Activated T-helper 17 cell treated with anti-CD3 and anti-CD28 coated beads, Interleukin-2, amount 50 U/mL, for 72 hours (primary cell): ENCODE measurements at regions not wholly inside any gene's neighbourhood (a gene's known extent, or its start where the extent isn't known, plus 50 kb on each side); places are given as distances from the start of the nearest gene placed in this dataset.

Experiments
- ATAC-seq: fragments of 150-1000 bp; cut with Tn5 transposase; replicated peaks from 2 replicates; pipeline ENCODE4 v1.10.0; 2021; ENCODE audit warnings: mild to moderate bottlenecking, moderate library complexity
- H3K27ac Mint-ChIP-seq: one replicate; pipeline ENCODE4 v1.8.0; 2022; ENCODE audit warnings: mixed read lengths
- H3K27me3 Mint-ChIP-seq: one replicate; pipeline ENCODE4 v1.8.0; 2022; ENCODE audit warnings: mixed read lengths
- H3K36me3 Mint-ChIP-seq: one replicate; pipeline ENCODE4 v1.8.0; 2022; ENCODE audit warnings: low read depth, mild to moderate bottlenecking, mixed read lengths
- H3K4me1 Mint-ChIP-seq: one replicate; pipeline ENCODE4 v1.8.0; 2022; ENCODE audit warnings: mixed read lengths
- H3K4me3 Mint-ChIP-seq: one replicate; pipeline ENCODE4 v1.8.0; 2022; ENCODE audit warnings: mild to moderate bottlenecking, mixed read lengths
- H3K9me3 Mint-ChIP-seq: one replicate; pipeline ENCODE4 v1.8.0; 2022; ENCODE audit warnings: mixed read lengths

DNA sequence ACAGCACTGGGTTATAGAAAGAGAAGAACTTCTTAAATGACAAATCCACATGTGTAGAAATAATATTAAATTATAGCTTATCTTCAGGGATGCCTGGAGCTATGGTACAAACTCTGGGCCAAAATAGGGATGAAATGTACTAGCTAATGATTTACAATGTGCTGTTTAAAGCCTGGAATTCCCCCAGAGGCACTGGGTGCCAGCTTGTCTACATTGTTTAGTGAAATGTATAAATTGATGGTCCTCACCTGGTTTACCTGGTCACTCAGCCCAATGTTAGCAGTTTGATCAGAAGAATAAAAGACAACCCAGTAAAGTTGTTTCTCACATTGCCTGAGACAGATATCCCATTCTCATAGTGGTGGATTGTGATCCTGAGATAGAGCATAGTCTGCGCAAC, 597.2 kb downstream of the DIAPH3 start:
- no peak overlapping the region for H3K27ac Mint-ChIP-seq
- H3K27me3 Mint-ChIP-seq: peaks cover 12% of the 10 kb centered on the region
- no peaks in the 10 kb centered on the region for H3K4me1 Mint-ChIP-seq
- no peaks in the 10 kb centered on the region for H3K36me3 Mint-ChIP-seq
- H3K9me3 Mint-ChIP-seq: peaks cover 13% of the 10 kb centered on the region
- no peak for ATAC-seq
- H3K4me3 Mint-ChIP-seq: no peak overlapping the region

DNA sequence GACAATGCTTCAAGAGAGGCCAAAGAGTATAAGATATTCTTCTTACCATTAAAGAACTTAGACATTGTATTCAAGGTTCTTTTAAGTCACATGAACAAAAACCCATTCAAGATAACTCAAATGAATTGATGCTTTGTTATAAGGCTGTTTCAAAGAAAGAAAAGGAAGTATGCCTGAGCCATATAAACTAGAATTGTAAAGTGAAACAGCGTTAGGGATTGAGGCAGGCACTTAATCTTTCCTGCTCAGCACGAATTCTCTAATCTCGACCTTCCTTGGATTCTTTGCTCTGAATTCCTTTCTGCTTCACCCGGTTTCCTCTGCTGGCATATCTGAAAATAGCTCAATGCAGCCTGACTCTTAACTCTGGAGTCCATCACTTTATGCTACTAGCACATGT, 595.4 kb downstream of the DIAPH3 start:
- Mint-ChIP-seq H3K27ac (no peak overlapping the region), H3K36me3 (no peaks in the 10 kb centered on the region), H3K9me3 (no peaks in the 10 kb centered on the region), H3K4me3 (no peak overlapping the region), H3K4me1 (no peaks in the 10 kb centered on the region), H3K27me3 (peaks cover 17% of the 10 kb centered on the region)
- ATAC-seq: no peak

DNA sequence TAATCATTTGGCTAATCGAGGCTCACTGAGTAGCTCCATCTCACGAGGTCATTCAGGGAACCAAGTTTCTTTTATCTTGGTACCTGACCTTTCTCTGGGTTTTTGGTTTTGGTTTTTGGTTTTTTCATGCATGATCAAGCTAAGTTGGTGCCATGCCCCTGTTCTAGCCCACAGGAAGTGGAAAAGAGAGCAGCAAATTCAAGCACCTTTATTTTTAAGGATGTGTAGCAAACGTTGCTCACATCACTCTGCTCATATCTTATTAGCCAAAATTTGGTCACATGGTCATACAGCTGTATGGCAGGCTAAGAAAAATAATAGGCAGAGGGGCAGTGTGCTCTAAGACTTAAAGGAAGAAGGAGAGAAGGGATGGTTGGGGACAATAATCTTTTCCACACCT, 593.5 kb downstream of the DIAPH3 start:
- Mint-ChIP-seq H3K4me1 (no peaks in the 10 kb centered on the region), H3K9me3 (peaks cover 4% of the 10 kb centered on the region), H3K27me3 (peaks cover 32% of the 10 kb centered on the region), H3K4me3 (no peak overlapping the region), H3K27ac (no peak overlapping the region), H3K36me3 (no peaks in the 10 kb centered on the region)
- ATAC-seq: no peak

DNA sequence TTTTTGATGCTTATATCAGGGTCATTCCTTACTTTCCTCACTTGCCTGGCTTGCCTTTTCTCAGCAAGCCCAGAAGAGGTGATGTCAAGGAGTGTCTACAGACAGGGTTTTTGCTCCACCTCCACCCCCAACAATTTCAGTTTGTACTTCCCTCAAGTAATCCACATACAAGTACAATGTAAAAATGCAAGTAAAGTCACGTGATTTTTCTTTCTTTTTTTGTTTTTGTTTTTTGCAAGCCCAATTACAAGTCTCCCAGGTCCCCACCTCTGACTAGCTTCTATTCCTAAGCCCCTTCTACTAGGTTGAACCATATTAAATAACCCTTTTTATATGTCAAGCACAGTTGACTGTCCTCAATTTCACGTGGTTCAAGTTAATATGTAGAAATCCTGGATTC, 579.6 kb downstream of the DIAPH3 start:
- H3K4me3 Mint-ChIP-seq: no peak overlapping the region
- no peak overlapping the region for H3K27ac Mint-ChIP-seq
- ATAC-seq: no peak
- H3K4me1 Mint-ChIP-seq: no peaks in the 10 kb centered on the region
- no peaks in the 10 kb centered on the region for H3K36me3 Mint-ChIP-seq
- H3K9me3 Mint-ChIP-seq: no peaks in the 10 kb centered on the region
- peaks cover 3% of the 10 kb centered on the region for H3K27me3 Mint-ChIP-seq

DNA sequence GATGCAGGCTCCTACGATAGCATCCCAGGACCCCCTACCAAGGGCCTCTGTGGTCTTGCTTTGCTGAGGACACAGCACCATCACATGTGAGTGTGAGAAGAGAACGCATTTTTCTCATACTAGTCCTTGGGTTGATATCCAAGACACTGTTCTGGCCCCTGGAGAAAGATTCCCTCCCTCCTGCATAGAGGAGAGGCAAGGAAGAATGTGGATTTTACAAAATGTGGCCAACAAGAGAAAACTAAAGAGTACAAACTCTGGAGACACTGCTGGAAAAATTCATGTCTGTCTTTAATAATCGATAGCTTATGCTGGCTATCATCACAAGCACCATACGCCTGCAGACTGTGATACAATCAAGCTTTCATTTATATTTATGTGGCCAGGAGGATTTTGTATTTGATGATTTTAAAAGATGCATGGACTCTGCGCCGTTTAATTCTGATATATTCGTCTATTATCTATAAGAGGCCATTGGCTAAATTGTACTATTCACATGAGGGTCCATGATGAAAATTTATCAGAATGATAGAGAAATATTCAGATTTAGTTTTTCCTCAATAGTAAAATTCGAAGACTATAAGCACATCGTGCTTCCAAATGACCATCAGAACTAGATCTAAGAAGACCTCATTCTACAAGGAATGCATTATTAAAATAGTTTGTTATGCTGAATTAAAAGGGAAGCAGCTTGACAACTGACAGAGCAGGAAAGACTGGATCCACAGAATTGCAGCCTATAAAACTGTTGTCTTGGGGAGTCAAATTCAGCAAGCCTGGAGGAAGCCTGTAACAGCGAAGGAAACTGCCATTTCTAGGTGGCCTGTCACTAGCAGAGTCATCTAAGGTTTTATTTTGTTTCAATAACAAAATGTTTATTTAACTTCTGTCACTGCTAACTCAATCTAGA, 578.7 kb downstream of the DIAPH3 start:
- peaks cover 3% of the 10 kb centered on the region for H3K27me3 Mint-ChIP-seq
- ATAC-seq: no peak
- no peak overlapping the region for H3K27ac Mint-ChIP-seq
- no peaks in the 10 kb centered on the region for H3K4me1 Mint-ChIP-seq
- H3K36me3 Mint-ChIP-seq: no peaks in the 10 kb centered on the region
- no peak overlapping the region for H3K4me3 Mint-ChIP-seq
- H3K9me3 Mint-ChIP-seq: no peaks in the 10 kb centered on the region

DNA sequence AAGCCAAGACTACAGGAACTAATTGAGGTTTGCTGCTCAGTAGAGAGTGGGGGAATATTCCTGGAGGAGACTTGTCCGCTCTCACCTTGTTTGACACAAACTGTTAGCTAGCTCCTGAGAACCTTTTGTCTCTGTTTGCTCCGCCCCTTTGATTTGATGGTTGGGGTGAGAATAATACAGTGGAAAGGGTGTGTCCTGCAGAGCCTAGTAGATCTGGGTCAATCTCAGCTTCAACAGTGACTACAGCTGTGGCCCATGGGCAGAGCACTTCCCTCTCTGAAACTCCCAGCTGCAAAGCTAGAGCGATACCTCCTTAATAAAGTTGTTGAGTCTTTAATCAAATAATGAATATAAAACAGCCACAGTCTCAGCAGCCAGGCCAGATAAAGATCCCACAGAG, 576.7 kb downstream of the DIAPH3 start:
- H3K4me3 Mint-ChIP-seq: no peak overlapping the region
- peaks cover 3% of the 10 kb centered on the region for H3K27me3 Mint-ChIP-seq
- no peaks in the 10 kb centered on the region for H3K36me3 Mint-ChIP-seq
- no peak overlapping the region for H3K27ac Mint-ChIP-seq
- ATAC-seq: no peak
- no peaks in the 10 kb centered on the region for H3K9me3 Mint-ChIP-seq
- no peaks in the 10 kb centered on the region for H3K4me1 Mint-ChIP-seq

DNA sequence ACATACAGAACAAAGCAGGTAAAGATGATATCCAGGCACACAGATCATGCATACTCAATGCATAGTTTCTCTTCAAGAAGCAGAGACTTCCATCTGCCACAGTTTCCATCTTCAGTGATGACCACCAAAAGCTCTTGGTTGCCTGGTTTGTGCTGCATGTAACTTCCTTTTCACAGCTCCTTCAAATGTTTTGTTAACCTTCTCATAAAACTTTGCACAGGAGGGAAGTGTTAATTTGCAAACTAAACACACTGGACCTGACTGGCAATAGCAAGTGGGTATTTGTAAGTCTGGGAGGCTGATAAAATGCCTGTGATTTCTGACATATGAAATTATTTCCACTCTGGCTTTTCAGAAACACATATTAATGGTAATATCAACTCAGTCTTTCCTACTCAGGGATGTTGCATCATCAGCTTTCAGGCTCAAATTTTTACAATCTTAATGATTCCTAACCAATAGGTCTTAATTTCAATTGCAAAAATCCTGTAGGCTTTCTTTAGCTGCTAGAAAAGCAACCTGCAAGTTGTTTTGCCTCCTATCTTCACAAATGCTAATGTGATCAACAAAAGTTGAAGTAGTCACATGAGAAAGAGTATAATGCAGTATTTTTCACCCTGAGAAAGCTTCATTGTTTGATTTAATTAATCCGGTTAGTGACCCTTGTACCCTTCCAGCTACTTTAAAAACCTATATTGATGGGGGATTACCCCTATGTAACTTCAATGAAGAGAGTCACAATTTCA, 575.6 kb downstream of the DIAPH3 start:
- Mint-ChIP-seq H3K4me3 (no peak overlapping the region), H3K27me3 (peaks cover under 1% of the 10 kb centered on the region), H3K36me3 (no peaks in the 10 kb centered on the region), H3K9me3 (peaks cover 1% of the 10 kb centered on the region), H3K27ac (no peak overlapping the region), H3K4me1 (no peaks in the 10 kb centered on the region)
- no peak for ATAC-seq

DNA sequence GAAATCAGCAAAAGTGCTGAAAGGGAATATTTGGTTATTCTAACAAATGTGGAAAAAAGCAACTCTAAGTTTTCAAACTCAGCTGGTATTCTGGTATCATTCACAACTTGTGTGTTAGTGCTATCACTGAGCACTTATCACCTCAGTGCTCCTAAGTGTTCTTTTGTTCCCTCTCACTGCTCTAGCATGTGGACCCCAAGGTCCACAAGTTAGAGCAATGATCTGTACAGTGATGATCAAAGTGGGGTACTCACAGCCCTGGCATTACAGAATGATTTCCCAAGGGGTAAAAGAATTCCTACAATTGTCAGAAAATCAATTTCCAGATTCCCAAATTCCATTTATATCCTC, 575.0 kb downstream of the DIAPH3 start:
- H3K27ac Mint-ChIP-seq: no peak overlapping the region
- no peaks in the 10 kb centered on the region for H3K36me3 Mint-ChIP-seq
- no peak overlapping the region for H3K4me3 Mint-ChIP-seq
- peaks cover 3% of the 10 kb centered on the region for H3K27me3 Mint-ChIP-seq
- ATAC-seq: no peak
- peaks cover 3% of the 10 kb centered on the region for H3K9me3 Mint-ChIP-seq
- H3K4me1 Mint-ChIP-seq: no peaks in the 10 kb centered on the region

DNA sequence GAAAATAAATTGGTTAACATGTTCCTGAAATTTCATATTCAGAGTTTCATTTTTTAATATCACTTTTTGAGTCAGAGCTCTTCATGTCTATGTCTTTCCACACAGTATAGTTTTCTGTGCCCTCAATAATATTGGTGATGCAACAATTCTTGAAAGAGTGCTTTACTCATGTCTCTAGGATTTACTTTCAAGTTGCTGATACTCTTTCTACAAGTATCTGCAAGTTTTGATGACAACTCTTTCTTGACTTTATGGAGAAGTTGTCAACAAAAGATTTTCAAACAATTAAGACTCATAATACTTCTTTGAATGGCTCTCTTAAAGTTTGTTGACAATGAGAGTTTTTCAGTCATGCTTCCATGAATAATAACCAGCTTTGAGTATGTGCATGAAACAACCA, 561.7 kb downstream of the DIAPH3 start:
- peaks cover 12% of the 10 kb centered on the region for H3K9me3 Mint-ChIP-seq
- no peak overlapping the region for H3K27ac Mint-ChIP-seq
- H3K4me3 Mint-ChIP-seq: no peak overlapping the region
- no peaks in the 10 kb centered on the region for H3K36me3 Mint-ChIP-seq
- H3K4me1 Mint-ChIP-seq: no peaks in the 10 kb centered on the region
- peaks cover 9% of the 10 kb centered on the region for H3K27me3 Mint-ChIP-seq
- ATAC-seq: peak; percentile 19

DNA sequence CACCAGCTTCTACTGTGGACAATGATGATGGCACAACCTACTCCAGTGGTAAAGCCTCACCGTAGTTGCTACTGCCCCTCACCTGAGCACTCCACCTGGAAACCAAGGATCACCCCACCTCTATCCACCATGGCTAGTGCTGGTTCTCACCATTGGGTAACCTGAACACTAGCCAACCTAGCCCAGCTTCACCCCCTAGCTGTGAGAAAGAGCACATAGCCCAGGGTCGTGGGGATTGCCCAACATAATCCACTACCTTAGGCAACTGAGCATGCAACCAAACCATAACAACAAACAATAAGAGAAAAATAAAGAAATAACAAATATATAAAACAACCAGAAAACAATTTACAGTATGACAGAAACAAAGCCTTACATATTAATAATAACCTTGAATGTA, 560.1 kb downstream of the DIAPH3 start:
- Mint-ChIP-seq H3K4me1 (no peaks in the 10 kb centered on the region), H3K27me3 (peaks cover 9% of the 10 kb centered on the region), H3K27ac (no peak overlapping the region), H3K4me3 (no peak overlapping the region), H3K36me3 (no peaks in the 10 kb centered on the region), H3K9me3 (peaks cover 12% of the 10 kb centered on the region)
- ATAC-seq: no peak

DNA sequence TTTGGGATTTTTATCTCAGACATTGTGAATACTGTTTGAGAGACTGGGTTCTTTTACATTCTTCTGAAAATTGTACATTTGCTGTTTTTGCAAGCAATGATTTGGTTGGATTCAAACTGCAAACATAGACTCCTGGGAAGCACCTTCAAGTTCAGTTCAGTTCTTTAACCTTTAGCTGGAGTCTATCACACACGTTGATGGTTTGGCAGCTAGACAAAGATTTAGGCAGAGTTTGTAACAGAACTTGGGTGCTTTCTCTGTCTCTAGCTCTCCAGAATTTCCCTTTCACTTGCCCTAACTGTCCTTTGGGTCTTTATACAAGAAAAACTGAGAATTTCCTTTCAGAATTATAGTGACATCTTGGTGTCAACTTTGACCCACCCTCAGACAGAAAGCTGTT, 556.6 kb downstream of the DIAPH3 start:
- no peak for ATAC-seq
- H3K9me3 Mint-ChIP-seq: peaks cover 5% of the 10 kb centered on the region

DNA sequence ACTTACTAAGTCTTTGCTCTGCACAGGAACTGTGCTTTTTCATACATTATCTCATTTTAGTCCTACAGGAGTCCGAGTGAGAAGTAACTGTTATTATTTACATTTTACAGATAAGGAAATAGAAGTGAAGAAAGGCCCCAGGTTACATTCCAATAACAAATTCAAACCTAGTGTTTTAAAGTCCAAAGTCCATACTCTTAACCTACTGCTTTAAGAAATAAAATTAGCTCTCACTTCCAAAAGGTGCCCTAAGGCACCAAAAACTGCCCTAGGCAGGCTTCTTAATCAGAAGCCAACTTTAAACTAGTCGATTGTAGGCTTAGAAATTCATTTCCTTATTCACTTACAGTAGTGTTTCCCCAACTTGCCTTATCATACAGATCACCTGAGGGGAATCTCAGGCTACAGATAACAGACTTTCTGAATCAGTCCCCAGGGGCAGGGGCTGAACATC, 555.9 kb downstream of the DIAPH3 start:
- Mint-ChIP-seq H3K4me1 (no peaks in the 10 kb centered on the region), H3K27ac (no peak overlapping the region), H3K36me3 (no peaks in the 10 kb centered on the region), H3K27me3 (peaks cover 2% of the 10 kb centered on the region), H3K9me3 (peaks cover 2% of the 10 kb centered on the region), H3K4me3 (no peak overlapping the region)
- ATAC-seq: no peak

More for the DNA sequence above, 556.6 kb downstream of the DIAPH3 start:
- no peak overlapping the region for H3K4me3 Mint-ChIP-seq
- no peaks in the 10 kb centered on the region for H3K36me3 Mint-ChIP-seq
- no peak overlapping the region for H3K27ac Mint-ChIP-seq
- peaks cover 4% of the 10 kb centered on the region for H3K27me3 Mint-ChIP-seq
- no peaks in the 10 kb centered on the region for H3K4me1 Mint-ChIP-seq

DNA sequence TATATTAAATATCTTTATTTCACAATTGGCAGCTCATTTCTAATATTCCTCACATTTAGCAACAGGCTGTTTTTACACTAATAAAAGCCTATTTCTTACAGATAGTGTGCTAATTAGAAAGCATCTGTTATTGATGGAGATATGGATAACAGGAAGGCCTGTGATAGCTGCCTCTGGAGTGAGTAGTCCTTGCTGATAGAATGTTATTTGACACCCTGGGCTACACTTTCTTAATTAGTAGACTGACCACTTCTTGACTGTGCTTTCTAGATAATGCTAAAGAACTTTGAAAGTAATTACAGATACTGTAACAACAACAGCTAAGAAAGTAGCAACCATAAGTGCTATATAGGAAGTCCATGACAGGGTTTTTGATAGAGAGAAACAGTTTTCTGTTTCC, 554.3 kb downstream of the DIAPH3 start:
- no peak overlapping the region for H3K27ac Mint-ChIP-seq
- no peaks in the 10 kb centered on the region for H3K27me3 Mint-ChIP-seq
- no peak for ATAC-seq
- H3K9me3 Mint-ChIP-seq: no peaks in the 10 kb centered on the region
- no peak overlapping the region for H3K4me3 Mint-ChIP-seq
- no peaks in the 10 kb centered on the region for H3K36me3 Mint-ChIP-seq
- H3K4me1 Mint-ChIP-seq: no peaks in the 10 kb centered on the region
